Right kidney (tissue), 1 donor: ENCODE measurements at regions not wholly inside any gene's neighbourhood (a gene's known extent, or its start where the extent isn't known, plus 50 kb on each side); places are given as distances from the start of the nearest gene placed in this dataset.

Experiments used
- DNase-seq: peaks from one replicate; pipeline ENCODE4 v3.0.0-alpha.2; 2016

GRCh38 chr3:104779324-104779723, 587.4 kb upstream of the ALCAM start:
- DNase-seq = no peak

- no peak for DNase-seq
These were observed 585.6 kb upstream of the ALCAM start for GRCh38 chr3:104781112-104781511.

GRCh38 chr3:104785947-104786346, 580.8 kb upstream of the ALCAM start:
- DNase-seq = no peak

GRCh38 chr3:104787306-104787705, 579.4 kb upstream of the ALCAM start:
- DNase-seq = no peak

GRCh38 chr3:104788807-104789206, 577.9 kb upstream of the ALCAM start:
- DNase-seq = no peak

GRCh38 chr3:104791331-104791730, 575.4 kb upstream of the ALCAM start:
- DNase-seq = no peak

GRCh38 chr3:104796556-104796955, 570.2 kb upstream of the ALCAM start:
- DNase-seq = no peak

- no peak for DNase-seq
These were observed 561.7 kb upstream of the ALCAM start for GRCh38 chr3:104805042-104805441.

- DNase-seq = no peak
These were observed 561.2 kb upstream of the ALCAM start for GRCh38 chr3:104805508-104805907.

- DNase-seq = no peak
These were observed 555.8 kb upstream of the ALCAM start for GRCh38 chr3:104810896-104811295.

GRCh38 chr3:104816008-104816407, 550.7 kb upstream of the ALCAM start:
- DNase-seq = no peak

- DNase-seq = no peak
These were observed 550.0 kb upstream of the ALCAM start for GRCh38 chr3:104816716-104817115.

GRCh38 chr3:104819333-104819732, 547.4 kb upstream of the ALCAM start:
- DNase-seq = no peak

GRCh38 chr3:104820959-104821358, 545.8 kb upstream of the ALCAM start:
- DNase-seq = no peak

- no peak for DNase-seq
These were observed 541.6 kb upstream of the ALCAM start for GRCh38 chr3:104825116-104825515.

GRCh38 chr3:104831071-104831470, 535.6 kb upstream of the ALCAM start:
- DNase-seq = no peak

GRCh38 chr3:104832530-104832929, 534.2 kb upstream of the ALCAM start:
- no peak for DNase-seq

GRCh38 chr3:104835376-104835775, 531.3 kb upstream of the ALCAM start:
- no peak for DNase-seq

- DNase-seq = no peak
These were observed 520.4 kb upstream of the ALCAM start for GRCh38 chr3:104846270-104846669.

GRCh38 chr3:104849070-104849469, 517.6 kb upstream of the ALCAM start:
- no peak for DNase-seq

- no peak for DNase-seq
These were observed 512.2 kb upstream of the ALCAM start for GRCh38 chr3:104854468-104854867.

GRCh38 chr3:104855702-104856101, 511.0 kb upstream of the ALCAM start:
- DNase-seq = no peak

GRCh38 chr3:104856741-104857140, 510.0 kb upstream of the ALCAM start:
- DNase-seq = no peak

GRCh38 chr3:104868291-104868690, 498.4 kb upstream of the ALCAM start:
- no peak for DNase-seq

GRCh38 chr3:104870276-104870675, 496.4 kb upstream of the ALCAM start:
- DNase-seq = no peak

- no peak for DNase-seq
These were observed 493.4 kb upstream of the ALCAM start for GRCh38 chr3:104873331-104873730.
